DMS153 treated with DMSO at 0.1 percent for 48 hours (cell line): ENCODE measurements at regions not wholly inside any gene's neighbourhood (a gene's known extent, or its start where the extent isn't known, plus 50 kb on each side); places are given as distances from the start of the nearest gene placed in this dataset.

Source experiments
- DNase-seq: peaks from one replicate; lab custom pipeline; 2025; ENCODE audit not compliant: unreplicated experiment; lab: John Stamatoyannopoulos, UW

GRCh38 chr1:23639460-23640095 is 52.0 kb upstream of the RPL11 start:
- no peak for DNase-seq

GRCh38 chr1:23638786-23639241 is 52.8 kb upstream of the RPL11 start:
- DNase-seq, result no peak

GRCh38 chr1:23638188-23638619 is 53.4 kb upstream of the RPL11 start:
- DNase-seq, result no peak

- no peak for DNase-seq
Measured at GRCh38 chr1:23636009-23636408, 55.6 kb upstream of the RPL11 start.

GRCh38 chr1:23634840-23635651 is 56.6 kb upstream of the RPL11 start:
- DNase-seq, result peak; percentile 80

- no peak for DNase-seq
Measured at GRCh38 chr1:23634518-23634839, 57.1 kb upstream of the RPL11 start.

GRCh38 chr1:23632479-23633160 is 59.0 kb upstream of the RPL11 start:
- DNase-seq, result no peak

GRCh38 chr1:23629708-23630290 is 61.8 kb upstream of the RPL11 start:
- DNase-seq, result no peak

- no peak for DNase-seq
Measured at GRCh38 chr1:23628951-23629387, 62.6 kb upstream of the RPL11 start.

- DNase-seq, result no peak
Measured at GRCh38 chr1:23627069-23627735, 64.4 kb upstream of the RPL11 start.

- DNase-seq, result no peak
Measured at GRCh38 chr1:23625929-23626535, 65.6 kb upstream of the RPL11 start.

- no peak for DNase-seq
Measured at GRCh38 chr1:23625459-23625858, 66.1 kb upstream of the RPL11 start.

- DNase-seq, result no peak
Measured at GRCh38 chr1:23624440-23624839, 65.1 kb upstream of the ID3 start.

- no peak for DNase-seq
Measured at GRCh38 chr1:23622284-23622683, 63.0 kb upstream of the ID3 start.

- no peak for DNase-seq
Measured at GRCh38 chr1:23620605-23621004, 61.3 kb upstream of the ID3 start.

GRCh38 chr1:23619299-23620188 is 60.2 kb upstream of the ID3 start:
- DNase-seq, result peak; percentile 89

- no peak for DNase-seq
Measured at GRCh38 chr1:23618586-23619083, 59.3 kb upstream of the ID3 start.

GRCh38 chr1:23617084-23617521 is 57.8 kb upstream of the ID3 start:
- no peak for DNase-seq

- no peak for DNase-seq
Measured at GRCh38 chr1:23616292-23616824, 57.1 kb upstream of the ID3 start.
